Suppressor macrophage treated with lipopolysaccharide for 4 hours (primary cell): ENCODE measurements at regions not wholly inside any gene's neighbourhood (a gene's known extent, or its start where the extent isn't known, plus 50 kb on each side); places are given as distances from the start of the nearest gene placed in this dataset.

Source experiments
- DNase-seq: peaks from one replicate; pipeline ENCODE4 v3.0.0-alpha.2; 2020

DNA sequence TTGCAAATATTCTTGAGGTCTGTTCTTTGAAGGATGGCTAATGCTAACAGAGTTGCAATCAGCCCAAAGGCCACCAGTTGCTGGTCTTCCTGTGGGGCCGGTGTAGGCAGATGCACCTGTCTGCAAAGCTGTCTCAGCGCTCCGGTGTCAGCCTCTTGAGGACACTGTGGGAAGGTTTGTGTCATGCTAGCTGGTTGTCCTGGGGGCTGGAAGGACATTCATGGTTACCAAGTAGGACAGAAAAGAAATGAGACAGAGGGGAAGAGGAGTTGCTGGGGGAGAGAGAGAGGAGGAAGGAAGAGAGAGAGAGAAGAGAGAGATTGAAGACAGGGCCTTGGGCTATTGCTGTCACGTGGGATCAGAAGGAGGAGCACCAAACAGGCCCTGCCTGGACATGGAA lies 639.6 kb upstream of the HS6ST1 start:
- no peak for DNase-seq

DNA sequence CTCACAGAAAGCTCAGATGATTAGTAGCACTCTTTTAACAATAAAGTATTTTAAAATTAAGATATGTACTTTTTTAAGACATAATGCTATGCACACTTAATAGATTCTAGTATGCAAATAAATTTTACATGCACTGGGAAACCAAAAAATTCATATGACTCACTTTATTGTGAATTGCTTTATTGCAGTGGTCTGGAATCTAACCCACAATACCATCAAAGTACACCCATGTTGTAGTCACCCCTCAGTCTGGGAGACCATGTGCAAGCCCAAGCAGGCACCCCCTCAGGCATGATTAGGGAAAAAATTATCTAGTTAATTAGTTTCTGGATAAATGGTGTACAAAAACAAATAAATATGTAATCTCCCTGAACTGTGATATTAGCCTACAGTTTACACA lies 649.0 kb upstream of the HS6ST1 start:
- DNase-seq, result no peak

DNA sequence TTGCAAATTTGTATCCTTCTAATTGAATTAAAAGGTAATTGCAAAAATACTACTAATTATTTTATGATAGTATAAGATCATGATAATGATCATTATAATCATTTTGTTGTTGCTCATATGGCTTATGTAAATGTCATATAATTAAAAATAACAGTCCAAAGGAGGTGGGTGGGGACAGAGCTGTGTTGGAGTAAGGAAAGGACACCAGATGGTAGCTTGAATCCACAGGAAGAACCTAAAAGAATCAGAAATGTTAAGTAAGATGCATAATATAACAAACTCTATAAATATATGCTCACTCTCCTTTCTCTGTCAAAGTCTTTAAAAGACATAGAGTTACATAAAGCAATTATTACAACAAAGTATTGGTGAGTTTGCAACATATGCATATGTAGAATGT lies 650.7 kb upstream of the HS6ST1 start:
- no peak for DNase-seq

DNA sequence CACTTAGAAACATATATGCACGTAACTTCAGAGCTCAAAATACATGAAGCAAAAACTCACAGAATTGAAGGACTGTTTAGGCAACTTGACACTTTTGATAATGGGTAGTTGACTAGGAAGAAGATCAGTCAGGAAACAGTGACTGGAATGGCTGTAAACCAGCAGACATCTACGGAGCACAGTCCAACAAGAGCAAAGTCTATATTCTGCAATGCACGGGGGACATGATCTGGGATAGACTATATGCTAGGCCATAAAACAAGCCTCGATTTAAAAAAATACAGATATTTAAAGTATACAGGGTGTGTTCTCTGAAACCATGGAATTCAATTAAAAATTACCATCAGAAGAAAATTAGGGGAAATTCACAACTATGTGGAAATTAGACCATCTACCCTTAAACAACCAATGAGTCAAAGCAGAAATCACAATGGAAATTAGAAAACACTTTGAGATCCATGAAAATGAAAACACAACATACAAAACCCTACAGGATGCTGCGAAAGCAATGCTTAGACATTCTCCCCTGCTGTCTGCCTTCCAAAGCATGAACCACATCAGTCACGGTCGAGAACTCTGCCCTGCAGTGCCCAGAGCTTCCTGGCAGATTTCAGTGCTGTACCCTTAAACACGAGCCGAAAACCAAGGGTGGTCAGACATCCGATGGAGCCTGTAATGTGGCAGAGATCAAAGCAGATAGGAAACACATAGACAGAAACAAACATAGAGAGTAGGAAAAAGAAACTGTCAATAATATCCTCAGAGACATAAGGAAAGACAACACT lies 651.9 kb upstream of the HS6ST1 start:
- no peak for DNase-seq

DNA sequence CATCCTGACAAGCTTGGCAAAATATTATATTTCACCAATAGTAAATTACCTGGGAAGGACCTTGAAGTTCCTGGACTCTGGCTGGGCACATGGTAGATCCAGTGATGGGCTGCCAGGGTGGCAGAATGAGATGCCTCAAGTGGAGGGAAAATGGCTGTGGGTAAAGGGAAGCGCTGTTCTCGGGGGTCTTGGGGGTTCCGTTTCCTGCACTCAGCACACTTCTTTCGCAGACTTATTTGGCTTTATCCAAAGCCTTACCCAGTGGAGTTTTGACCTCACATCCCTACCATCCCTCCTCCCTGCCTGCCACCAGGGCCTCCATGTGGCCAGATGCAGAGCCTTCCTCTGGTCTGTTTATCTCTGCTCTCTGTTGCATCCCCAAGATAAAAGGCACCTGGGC lies 654.9 kb upstream of the HS6ST1 start:
- DNase-seq, result no peak

DNA sequence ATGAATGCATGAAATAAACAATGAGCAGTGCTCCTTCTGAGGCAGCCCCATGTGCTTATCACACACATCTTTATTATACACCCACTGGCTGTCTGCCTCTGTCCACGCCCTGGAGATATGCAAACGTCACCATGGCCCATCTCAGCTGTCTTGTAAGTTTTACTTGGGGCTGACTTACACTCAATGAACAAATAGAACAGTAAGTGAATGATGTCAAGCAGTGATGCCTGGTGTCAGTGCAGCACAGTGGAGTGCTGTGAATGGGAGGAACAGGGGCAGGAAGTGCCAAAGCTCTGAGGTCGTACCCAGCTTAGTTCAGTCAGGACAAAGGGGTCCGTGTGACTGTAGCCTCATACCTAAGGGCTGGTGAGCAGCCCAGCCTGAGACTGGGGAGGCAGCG lies 659.5 kb upstream of the HS6ST1 start:
- no peak for DNase-seq

DNA sequence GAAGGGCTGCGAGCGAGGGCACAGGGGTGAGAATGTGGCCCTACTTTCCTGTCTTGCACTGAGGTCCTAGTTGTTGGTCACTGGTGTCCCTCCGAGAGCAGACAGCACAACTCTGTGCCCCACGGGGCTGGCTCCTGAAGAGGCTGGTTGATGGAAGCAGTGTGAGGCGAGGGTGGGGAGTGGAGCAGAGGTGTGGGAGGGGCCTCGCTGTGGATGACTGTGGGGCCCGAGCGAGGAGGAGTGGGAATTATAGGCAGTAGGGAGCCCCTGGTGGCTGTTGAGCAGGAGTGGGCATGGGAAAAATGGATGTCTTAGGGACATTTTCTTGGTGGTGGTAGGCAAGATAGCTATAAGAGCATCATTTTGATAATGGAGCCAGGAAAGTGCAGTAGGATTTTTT lies 660.5 kb upstream of the HS6ST1 start:
- no peak for DNase-seq

DNA sequence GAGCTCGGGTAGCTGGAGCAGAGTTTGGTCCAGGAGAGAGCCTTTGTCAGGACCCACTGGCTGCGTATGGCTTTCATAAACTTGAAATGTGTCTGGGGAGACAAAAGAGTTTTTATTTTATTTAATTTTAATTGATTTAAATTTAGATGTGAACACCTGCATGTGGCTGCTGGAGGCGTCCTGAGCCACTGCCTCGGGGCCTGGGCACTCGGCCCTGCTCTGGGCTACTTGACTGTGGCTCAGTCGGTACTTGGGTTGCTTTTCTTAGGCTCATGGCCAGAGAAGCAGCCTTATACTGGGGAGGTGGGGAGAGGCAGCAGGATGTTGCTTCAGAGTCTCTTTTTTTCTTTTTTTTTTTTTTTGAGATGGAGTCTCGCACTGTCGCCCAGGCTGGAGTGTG lies 661.8 kb upstream of the HS6ST1 start:
- DNase-seq, result no peak

DNA sequence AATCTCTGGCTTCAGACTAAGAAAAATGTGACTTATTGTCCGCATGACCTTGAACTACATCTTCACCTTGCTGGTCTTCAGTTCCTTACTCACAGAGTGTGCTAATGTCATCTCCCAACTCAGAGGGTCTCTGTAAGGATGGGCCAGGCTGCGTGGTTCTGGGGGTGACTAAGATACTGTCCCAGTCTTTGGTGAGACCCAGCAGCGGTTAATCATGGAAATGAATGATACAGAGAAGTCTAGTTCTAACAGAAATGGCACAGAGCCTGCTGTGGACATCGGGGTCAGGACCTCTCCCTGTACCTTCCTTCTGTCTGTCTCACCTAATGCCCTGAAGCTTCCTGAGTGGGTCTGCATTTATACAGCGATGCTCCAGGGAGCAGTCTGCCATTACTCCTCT lies 662.7 kb upstream of the HS6ST1 start:
- no peak for DNase-seq

DNA sequence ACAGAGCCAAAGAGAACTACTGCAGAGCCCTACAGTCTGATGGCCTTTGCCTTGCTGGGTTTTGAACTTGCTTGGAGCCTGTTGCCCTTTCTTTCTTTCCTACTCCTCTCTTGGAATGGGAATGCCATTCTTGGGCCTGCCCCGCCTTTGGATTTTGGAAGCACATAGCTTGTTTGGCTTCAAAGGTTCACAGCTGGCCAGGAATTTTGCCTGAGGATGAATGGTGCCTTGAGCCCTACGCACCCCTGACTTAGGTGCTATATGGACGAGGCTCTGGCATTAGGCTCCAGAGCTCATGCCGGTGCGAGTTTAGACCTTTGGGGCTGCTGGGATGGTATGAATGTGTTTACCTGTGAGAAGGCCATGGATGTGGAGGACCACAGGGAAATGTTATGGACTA lies 663.3 kb upstream of the HS6ST1 start:
- no peak for DNase-seq

DNA sequence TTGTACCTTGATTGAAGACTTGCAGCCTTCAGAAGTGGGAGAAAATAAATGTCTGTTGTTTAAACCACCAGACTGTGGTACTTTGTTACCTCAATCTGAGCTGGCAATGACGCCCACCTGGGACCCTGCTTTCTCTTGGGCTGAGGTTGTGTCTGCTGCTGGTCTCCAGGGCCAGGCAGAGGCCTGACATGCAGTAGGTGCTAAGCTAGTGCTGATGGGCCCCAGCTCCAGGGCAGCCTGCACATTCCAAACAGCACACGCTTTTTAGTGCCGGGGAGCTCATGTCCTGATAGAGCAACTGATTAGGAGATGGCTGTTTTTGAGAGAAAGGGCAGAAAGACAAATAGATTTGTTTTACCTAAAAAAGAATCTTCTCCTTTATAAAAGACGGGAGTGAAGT lies 664.0 kb upstream of the HS6ST1 start:
- DNase-seq, result no peak

DNA sequence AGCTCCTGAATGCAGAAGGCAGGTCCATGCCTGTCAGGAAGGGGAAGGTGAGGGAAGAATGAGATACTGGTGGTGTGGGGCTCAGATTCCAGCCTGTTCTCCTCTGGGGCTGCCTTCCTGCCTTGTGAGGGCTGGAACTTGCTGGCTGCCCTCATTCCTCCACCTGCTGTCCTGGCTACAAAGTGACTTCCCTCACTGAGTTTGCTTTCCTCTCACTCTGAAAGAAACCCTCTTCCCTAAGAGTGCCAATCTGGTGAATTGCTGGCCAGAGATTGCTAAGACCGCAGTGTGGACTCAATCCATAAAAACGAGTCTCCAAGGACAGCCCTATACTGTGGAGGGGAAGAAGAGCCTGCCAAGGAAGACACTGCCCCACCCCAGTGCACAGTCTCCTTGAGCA lies 664.4 kb upstream of the HS6ST1 start:
- no peak for DNase-seq

DNA sequence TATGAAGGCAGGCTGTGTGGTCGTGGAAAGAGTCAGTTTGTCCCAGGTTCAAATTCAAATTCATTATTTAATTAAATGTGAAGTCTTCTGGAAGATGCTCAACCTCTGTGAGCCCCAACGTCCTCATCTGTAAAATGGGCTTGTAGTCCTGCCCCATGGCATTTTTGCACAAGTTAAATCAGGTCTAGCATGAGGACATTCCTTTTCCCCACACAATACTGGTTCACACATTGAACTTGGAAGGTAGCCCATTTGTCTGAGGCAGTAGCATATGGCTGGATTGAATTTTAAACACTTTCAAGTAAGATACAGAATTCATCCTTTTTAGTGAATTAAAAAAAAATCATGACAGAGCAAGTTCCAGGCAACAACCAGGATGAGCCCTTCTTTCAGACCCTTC lies 665.4 kb upstream of the HS6ST1 start:
- no peak for DNase-seq

DNA sequence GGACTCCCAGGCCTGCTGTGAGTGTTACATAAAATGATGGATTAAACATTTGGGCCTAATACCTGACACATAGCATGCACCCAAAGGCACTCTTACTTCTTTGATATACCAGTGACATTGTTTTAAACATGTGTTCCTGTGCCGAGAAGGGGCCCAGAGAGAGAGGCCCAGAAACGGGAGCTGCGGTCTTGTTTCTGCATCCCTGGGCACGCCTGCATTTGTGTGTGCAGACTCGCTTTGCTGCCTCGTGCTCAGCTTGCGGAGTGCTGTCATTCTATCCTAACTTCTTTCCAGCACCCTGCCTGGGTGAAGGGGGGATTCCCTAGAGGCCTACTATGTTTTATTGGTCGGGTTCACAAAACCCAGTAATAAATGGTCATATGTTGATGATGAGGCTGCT lies 666.2 kb upstream of the HS6ST1 start:
- DNase-seq, result no peak

DNA sequence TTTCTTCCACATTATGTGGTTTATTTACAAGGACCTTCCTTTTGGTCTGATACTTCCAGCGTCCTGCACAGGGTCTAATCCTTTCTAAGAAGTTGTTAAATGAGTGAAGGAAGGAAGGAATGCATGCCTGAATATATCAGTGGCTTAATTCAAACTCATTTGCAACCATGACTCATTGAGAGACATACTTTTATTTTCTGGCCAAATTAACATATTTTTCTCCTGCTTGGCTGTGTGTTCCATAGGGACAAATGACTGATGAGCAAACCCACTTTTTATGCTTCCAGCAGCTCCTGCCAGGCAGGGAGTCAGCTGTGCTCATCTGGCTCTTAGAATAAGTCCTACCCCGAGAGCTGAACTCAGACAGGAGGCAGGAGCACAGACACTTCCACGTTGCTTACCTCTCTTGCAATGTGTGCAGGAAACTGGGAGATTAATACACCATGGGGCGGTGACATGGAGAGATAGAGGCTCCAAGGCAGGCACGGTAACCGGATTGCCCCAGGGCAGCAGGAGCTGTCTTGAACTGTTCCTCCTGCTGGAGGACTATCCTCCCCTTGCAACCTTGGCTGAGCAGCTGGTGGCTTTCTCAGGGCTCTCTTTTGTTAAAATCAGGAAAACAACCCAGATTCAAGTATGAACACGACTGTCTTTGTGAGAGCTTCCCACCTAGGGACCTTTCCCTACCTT lies 667.5 kb upstream of the HS6ST1 start:
- DNase-seq, result no peak

DNA sequence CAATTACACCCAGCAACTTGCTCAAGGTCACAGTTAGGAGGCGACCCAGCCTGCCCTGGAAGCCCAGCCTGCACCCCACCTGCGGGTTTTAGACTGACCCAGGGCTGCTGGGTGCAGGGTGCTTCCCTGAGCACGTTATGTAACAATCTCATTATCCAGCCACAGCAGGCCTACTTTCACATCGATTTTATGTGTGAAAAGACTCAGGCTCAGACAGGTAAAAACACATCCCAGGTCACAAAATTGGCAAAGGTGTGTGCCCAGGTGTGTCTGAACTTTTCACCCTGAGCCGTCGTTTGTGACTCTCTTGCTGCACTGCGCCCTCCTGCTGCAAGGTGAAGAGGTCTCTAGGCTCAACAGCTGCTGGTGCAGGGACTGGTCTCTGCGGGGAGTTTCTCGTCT lies 668.2 kb upstream of the HS6ST1 start:
- no peak for DNase-seq

DNA sequence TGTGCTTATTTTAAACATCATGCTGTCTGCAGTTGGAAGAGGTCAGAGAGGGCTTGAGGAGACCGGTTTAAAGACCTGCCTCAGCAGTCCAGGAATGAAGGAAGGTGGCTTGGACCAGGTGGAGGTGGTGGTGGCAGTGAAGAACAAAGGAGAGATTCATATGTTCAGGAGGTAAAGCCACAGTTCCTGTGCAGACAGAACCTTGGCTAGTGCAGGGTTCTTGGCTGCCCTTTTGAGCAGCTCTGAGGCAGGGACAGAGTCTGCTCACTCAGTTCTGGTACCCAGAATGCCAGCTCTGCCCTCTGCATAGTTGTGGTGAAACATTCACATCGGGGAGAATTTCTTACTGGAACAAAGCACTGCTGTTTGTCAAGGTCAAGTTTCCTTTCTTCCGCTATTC lies 669.7 kb upstream of the HS6ST1 start:
- no peak for DNase-seq

DNA sequence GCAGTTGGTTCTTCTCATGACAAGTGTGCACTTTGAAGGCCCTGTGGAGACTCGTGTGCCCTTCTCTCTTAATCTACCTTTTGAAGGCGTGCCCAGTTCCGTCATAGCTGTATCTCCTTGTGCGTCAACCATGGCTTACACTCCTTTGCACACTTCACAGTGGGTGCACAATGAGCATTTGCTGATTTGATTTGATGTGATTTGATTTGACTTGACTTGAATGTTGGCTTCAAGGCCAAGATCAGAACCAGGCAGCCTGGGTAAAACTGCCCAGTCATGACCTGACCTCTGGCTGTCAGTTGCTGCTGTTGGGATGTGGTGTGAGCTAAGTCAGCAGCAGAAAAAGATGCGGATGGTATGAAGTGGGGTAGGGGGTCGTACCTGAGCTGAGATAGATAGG lies 670.3 kb upstream of the HS6ST1 start:
- DNase-seq, result no peak

DNA sequence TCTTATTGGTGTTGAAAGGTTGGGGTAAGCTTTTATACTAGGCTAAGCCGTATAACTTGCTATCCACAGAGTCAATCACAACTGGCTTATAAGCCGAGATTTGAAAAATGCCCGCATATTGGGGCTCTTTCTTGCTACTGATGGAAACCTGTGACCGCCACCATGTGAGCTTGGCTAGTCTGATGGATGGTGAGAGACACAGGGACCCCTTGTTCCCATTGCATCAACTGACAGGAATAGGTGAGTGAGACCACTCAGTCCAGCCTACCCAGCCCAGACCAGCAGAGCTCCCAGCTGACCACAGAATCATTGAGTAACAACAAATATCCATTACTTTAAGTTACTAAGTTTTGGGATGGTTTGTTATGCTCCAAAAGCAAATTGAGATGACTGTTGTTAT lies 676.4 kb upstream of the HS6ST1 start:
- DNase-seq, result no peak

DNA sequence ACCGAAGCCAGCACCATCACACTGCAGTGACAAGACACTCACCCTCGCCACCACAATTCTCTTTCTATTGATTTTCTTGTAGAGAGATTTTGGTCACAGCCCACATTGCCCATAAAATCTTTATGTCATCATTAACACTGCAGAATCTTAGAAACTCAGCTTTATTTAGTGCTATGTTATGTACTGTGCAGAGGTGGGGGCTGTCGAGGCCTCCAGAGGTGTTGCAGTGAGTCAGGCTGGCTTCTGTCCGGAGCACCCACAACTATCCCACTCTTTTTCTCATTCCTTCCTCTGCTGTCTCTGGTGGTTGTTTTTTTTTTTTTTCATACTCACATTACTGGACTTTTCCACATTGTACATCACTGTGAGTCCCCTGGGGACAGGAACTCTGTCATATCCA lies 677.4 kb upstream of the HS6ST1 start:
- no peak for DNase-seq

DNA sequence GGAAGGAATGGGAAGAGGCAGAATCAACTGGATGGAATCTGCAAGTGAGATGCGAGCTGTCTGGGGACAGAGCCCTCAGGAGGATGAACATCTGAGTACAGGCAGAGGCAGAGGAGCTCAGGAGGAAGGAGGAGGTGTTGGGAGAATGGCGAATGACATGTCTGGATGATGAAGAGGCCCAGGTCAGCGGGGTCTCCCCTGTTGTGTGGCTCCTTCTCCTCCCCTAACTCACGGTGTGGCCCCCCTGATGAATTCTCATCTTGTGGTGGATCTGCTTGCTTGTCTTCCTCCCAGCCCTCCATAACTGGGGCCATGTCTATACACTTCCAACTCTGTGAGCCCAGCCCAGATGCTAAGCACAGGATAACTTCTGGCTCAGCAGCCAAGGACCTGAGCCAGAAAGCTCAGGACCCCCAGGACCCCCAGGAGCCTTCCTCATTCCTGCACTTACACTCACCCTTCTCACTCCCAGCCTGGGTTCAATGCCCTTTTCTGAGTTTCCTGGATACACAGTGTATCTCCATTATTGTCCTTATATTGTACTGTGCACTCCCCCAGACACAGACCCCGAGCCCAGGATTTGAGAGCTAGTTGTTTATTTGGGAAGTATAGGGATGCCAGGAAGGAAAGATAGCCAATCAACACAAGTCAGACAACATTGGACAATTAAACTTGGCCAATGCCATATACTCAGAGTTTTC lies 678.6 kb upstream of the HS6ST1 start:
- DNase-seq, result no peak

DNA sequence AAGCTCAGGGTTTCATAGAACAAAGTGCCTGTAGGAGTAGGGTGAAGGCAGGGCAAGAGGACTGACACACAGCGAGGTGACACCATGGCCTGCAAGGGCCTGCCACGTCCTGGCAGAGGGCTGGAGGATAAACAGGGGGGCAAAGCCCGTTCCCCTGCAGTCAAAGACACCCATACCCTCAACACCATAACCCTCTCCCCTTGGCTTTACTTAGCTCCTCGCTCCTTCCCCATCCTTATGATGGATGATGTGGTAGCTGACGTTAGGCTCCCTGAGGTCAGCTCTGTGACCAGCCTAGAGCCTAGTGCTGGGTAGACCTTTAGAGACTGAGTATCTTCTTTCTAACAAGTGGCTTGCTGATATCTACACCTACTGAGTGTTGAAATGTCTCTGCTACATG lies 683.3 kb upstream of the HS6ST1 start:
- no peak for DNase-seq

DNA sequence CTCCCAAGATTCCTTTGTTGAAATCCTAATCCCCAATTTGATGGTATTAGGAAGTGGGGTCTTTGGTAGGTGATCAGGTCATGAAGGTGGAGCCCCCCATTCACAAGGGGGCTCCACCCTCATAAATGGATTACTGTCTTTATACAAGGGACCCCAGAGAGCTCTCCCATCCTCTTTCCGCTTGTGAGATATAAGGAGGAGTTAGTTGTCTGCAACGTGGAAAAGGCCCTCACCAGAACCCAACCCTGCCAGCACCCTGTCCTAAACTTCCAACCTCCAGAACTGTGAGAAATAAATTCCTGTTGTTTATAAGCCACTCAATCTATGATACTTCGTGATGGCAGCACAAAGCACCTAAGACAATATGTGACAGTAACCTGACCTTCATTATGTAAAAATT lies 684.1 kb upstream of the HS6ST1 start:
- DNase-seq, result no peak

DNA sequence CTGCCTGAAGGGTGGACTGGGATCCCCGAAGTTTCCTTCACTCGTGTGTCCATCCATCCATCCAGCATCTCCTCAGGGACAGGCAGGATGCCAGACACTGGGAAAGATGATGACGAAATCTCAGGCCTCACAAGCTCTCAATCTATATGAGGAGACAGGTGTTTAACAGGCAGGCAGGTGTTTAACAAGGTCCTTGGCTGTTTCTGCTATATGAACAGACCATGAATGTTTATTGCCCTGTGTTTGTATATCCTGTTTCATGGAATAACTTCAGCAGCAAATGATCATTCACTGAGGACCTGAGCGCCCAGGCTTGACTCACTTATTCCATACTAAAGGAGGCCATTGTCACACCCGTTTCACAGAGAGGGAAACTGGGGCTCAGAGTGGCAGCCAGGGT lies 685.8 kb upstream of the HS6ST1 start:
- DNase-seq, result no peak
